ENCODE measurements at regions not wholly inside any gene's neighbourhood (a gene's known extent, or its start where the extent isn't known, plus 50 kb on each side); places are given as distances from the start of the nearest gene placed in this dataset.

DNA sequence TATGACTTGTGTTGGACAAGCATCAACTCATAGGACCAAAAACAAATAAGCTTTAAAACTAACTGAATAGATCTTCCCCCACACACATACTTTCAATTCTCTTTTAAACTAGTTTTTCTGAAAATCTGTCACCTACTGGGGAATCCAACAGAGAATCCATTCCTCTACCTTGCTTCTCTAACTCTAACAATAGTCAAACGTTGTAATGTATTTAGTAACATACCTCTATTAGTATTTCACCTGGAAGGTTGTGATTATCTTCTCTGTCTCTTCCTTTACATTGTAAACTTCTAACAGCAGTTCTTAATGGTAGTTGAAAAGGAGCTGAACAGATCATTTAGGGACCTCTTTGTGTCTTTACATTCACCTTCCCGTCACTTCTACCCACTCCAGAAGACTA lies 337.1 kb upstream of the FAM241A start:
- H3K79me2 ChIP-seq (ENCODE audit: control insufficient read depth in 1 of 2, insufficient read depth in 2 of 2, low read length in 2 of 2): no peaks in the 10 kb centered on the region
- H4K8ac ChIP-seq (ENCODE audit: extremely low read depth, insufficient read depth, low read length): no peak overlapping the region
- TF ChIP-seq NANOG (IDR thresholded peaks at IDR 0.05; ENCODE audit: insufficient read depth, low read depth, low read length, poor library complexity, severe bottlenecking): peak; percentile 7
- no peak for TF ChIP-seq CBX8 (IDR thresholded peaks at IDR 0.05; ENCODE audit: borderline replicate concordance, low read depth, low read length)
- TF ChIP-seq KDM1A (IDR thresholded peaks at IDR 0.05; ENCODE audit: borderline replicate concordance, low read length): no peak
- TF ChIP-seq HDAC2 (IDR thresholded peaks at IDR 0.05; ENCODE audit: borderline replicate concordance in 1 of 2, low read depth in 2 of 2, low read length in 2 of 2): no peak
- TF ChIP-seq CREB1 (IDR thresholded peaks at IDR 0.05): no peak
- TF ChIP-seq SIN3A (conservative IDR thresholded peaks at IDR 0.05 in 1 of 2, IDR thresholded peaks at IDR 0.05 in 1 of 2; ENCODE audit: low read depth in 1 of 2, low read length in 2 of 2): no peak
- no peak for TF ChIP-seq CHD1 (IDR thresholded peaks at IDR 0.05; ENCODE audit: low read depth, low read length)
- 0 out of 2 replicates have a peak, but pooled peaks have one; percentile 31 for TF ChIP-seq SP1 (IDR thresholded peaks at IDR 0.05; ENCODE audit: low read depth, low read length)
- TF ChIP-seq CTBP2 (IDR thresholded peaks at IDR 0.05; ENCODE audit: borderline replicate concordance, insufficient read depth, insufficient read length, low read length): no peak
- no peak for TF ChIP-seq RAD21 (IDR thresholded peaks at IDR 0.05 in 1 of 2, conservative IDR thresholded peaks at IDR 0.05 in 1 of 2; ENCODE audit: low read depth in 2 of 2, low read length in 2 of 2)
- TF ChIP-seq SAP30 (IDR thresholded peaks at IDR 0.05; ENCODE audit: insufficient read depth, insufficient replicate concordance, low read length): no peak
- no peak for TF ChIP-seq POLR2AphosphoS5 (IDR thresholded peaks at IDR 0.05; ENCODE audit: low read depth, low read length)
- TF ChIP-seq ZNF274 (IDR thresholded peaks at IDR 0.05; ENCODE audit: borderline replicate concordance, extremely low read depth, low read length): no peak

More for the DNA sequence above, 337.1 kb upstream of the FAM241A start:
- H3K4ac ChIP-seq (replicated peaks; ENCODE audit: insufficient read length, low read depth, low read length): no peak overlapping the region
- no peak overlapping the region for H3K18ac ChIP-seq (ENCODE audit: extremely low read depth, low read length)
- no peaks in the 10 kb centered on the region for H3K36me3 ChIP-seq (ENCODE audit: control insufficient read depth in 2 of 4, insufficient read depth in 4 of 4, low read length in 3 of 4)
- 8% methylated on average over 2 of the region's 2 CpGs; no CpG with 5 or more reads in 1 of the 2 experiments for WGBS, 2 experiments (ENCODE audit: extremely low coverage in 1 of 2, insufficient coverage in 1 of 2, insufficient read length in 1 of 2, insufficient replicate concordance in 2 of 2, low coverage in 1 of 2, low lambda C conversion rate in 2 of 2, missing lambda C conversion rate in 1 of 2)
- H3K4me1 ChIP-seq (replicated peaks in 1 of 4; ENCODE audit: control insufficient read depth in 3 of 4, insufficient read depth in 4 of 4, low read length in 3 of 4): 0 out of 7 replicates have a peak, but pooled peaks cover 0 to 2% (median 0%) of the 10 kb centered on the region in 4 experiments
- no peak overlapping the region for H2BK12ac ChIP-seq (ENCODE audit: low read depth, low read length)
- H3K23me2 ChIP-seq (ENCODE audit: low read depth, low read length): peaks cover 2% of the 10 kb centered on the region; the same call in 1 of the 2 replicates
- H3K79me1 ChIP-seq (ENCODE audit: low read depth, low read length): no peaks in the 10 kb centered on the region
- H2BK120ac ChIP-seq (replicated peaks; ENCODE audit: low read depth, low read length): no peak overlapping the region
- FAIRE-seq: no peak
- H3K27me3 ChIP-seq (replicated peaks in 1 of 4; ENCODE audit: control insufficient read depth in 3 of 4, extremely low read depth in 1 of 4, insufficient read depth in 3 of 4, low read length in 3 of 4): peaks cover 16 to 54% (median 43%) of the 10 kb centered on the region in 4 experiments
- no peak overlapping the region for H2BK5ac ChIP-seq (ENCODE audit: low read depth, low read length)
- no peak overlapping the region for H2AFZ ChIP-seq (ENCODE audit: low read length)
- H3K4me2 ChIP-seq (ENCODE audit: insufficient read depth in 1 of 2, low read depth in 2 of 2, low read length in 2 of 2): no peak overlapping the region; a peak in 1 of 4 replicates
- CTCF ChIA-PET (ENCODE audit: partially characterized antibody): interaction anchor here (0.6 to 5.6 kb wide), 11 partner anchors 8 to 643 kb away, joined by 3 to 47 read pairs (median 4); no protein-coding TSS in a partner anchor
- no peak overlapping the region for H2BK15ac ChIP-seq (ENCODE audit: low read length)
- no peak for DNase-seq (ENCODE audit: low read depth in 1 of 2, low spot score in 2 of 2)
- no peak overlapping the region for H4K5ac ChIP-seq (ENCODE audit: insufficient read length, low read depth, low read length)
- no peak overlapping the region for H2BK20ac ChIP-seq (ENCODE audit: low read length)
- H2AK5ac ChIP-seq (ENCODE audit: low read depth, low read length): no peak overlapping the region
- H4K91ac ChIP-seq (replicated peaks; ENCODE audit: insufficient read length, low read length): no peak overlapping the region
- H3K23ac ChIP-seq (ENCODE audit: insufficient read length): no peak overlapping the region
- no peak overlapping the region for H3K27ac ChIP-seq (ENCODE audit: low read depth, low read length)
- H3K9ac ChIP-seq (replicated peaks in 1 of 4; ENCODE audit: extremely low read depth in 1 of 4, low read depth in 3 of 4, low read length in 3 of 4): no peak overlapping the region
- POLR2A ChIA-PET (ENCODE audit: partially characterized antibody): interaction anchor here (1.8 kb wide), 1 partner anchor 29 kb away, joined by 3 read pairs; no protein-coding TSS in a partner anchor
- H3K14ac ChIP-seq (ENCODE audit: insufficient read length): no peak overlapping the region
- H3K4me3 ChIP-seq (ENCODE audit: extremely low read depth in 1 of 4, insufficient read depth in 2 of 4, low read depth in 3 of 4, low read length in 4 of 4): no peak overlapping the region; a peak in 1 of 8 replicates
- H3K9me3 ChIP-seq (ENCODE audit: insufficient read depth in 2 of 2, low read depth in 1 of 2, low read length in 1 of 2): no peaks in the 10 kb centered on the region
- H3K56ac ChIP-seq (replicated peaks; ENCODE audit: insufficient read length, low read depth, low read length): no peak overlapping the region
- peaks cover 0 to 1% of the 10 kb centered on the region in 2 experiments for H4K20me1 ChIP-seq (replicated peaks in 1 of 2; ENCODE audit: control insufficient read depth in 1 of 2, insufficient read depth in 2 of 2, low read length in 2 of 2)
